GM12891 (cell line): ENCODE measurements at regions not wholly inside any gene's neighbourhood (a gene's known extent, or its start where the extent isn't known, plus 50 kb on each side); places are given as distances from the start of the nearest gene placed in this dataset.
"Not testable (repeated sequence)": the region's sequence is repeated elsewhere in the genome, so short reads cannot be mapped to it uniquely, and the experiment has no call there.

Source experiments
- POLR2A ChIP-seq: IDR thresholded peaks from 2 replicates; pipeline ENCODE4 v1.6.1; 2011; ENCODE audit warnings: low read depth, low read length, control low read depth
- POLR2AphosphoS5 ChIP-seq: IDR thresholded peaks from 2 replicates; pipeline ENCODE4 v1.6.1; 2011; ENCODE audit warnings: low read depth, low read length, control low read depth
- POU2F2 ChIP-seq: IDR thresholded peaks from 2 replicates; pipeline ENCODE4 v1.6.1; 2011; ENCODE audit warnings: low read depth, mild to moderate bottlenecking, control low read depth, low read length, moderate library complexity
- TAF1 ChIP-seq: IDR thresholded peaks from 2 replicates; pipeline ENCODE4 v1.6.1; 2011; ENCODE audit warnings: low read depth, low read length, control low read depth

DNA sequence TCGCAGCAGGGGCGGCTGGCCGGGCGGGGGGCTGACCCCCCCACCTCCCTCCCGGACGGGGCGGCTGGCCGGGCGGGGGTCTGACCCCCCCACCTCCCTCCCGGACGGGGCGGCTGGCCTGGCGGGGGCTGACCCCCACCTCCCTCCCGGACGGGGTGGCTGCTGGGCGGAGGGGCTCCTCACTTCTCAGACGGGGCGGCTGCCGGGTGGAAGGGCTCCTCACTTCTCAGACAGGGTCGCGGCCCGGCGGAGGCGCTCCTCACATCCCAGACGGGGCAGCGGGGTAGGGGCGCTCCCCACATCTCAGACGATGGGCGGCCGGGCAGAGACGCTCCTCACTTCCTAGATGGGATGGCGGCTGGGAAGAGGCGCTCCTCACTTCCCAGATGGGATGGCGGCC lies 260.2 kb upstream of the PTCHD4 start:
- TF ChIP-seq TAF1, POLR2A, POLR2AphosphoS5, POU2F2: not testable (repeated sequence)
